GM12892 (cell line): ENCODE measurements at regions not wholly inside any gene's neighbourhood (a gene's known extent, or its start where the extent isn't known, plus 50 kb on each side); places are given as distances from the start of the nearest gene placed in this dataset.
"Not testable (repeated sequence)": the region's sequence is repeated elsewhere in the genome, so short reads cannot be mapped to it uniquely, and the experiment has no call there.

Source experiments
- POLR2A ChIP-seq: IDR thresholded peaks from 2 replicates; pipeline ENCODE4 v1.6.1; 2011; ENCODE audit warnings: low read depth, low read length, control low read depth
- POLR2AphosphoS5 ChIP-seq: IDR thresholded peaks from 2 replicates; pipeline ENCODE4 v1.6.1; 2011; ENCODE audit warnings: low read depth, low read length, control low read depth

- not testable (repeated sequence) for TF ChIP-seq POLR2A, POLR2AphosphoS5
These were observed 109.7 kb upstream of the PITX1 start for GRCh38 chr5:135143682-135144081.
